GM19035 (cell line): ENCODE measurements at regions not wholly inside any gene's neighbourhood (a gene's known extent, or its start where the extent isn't known, plus 50 kb on each side); places are given as distances from the start of the nearest gene placed in this dataset.
A peak's percentile ranks its signal among the peaks of the same experiment; 100 is the strongest.

Experiments
- ATAC-seq: cut with Tn5 transposase; IDR thresholded peaks from one replicate; pipeline ENCODE4 v1.9.1; 2021; ENCODE audit not compliant: unreplicated experiment

GRCh38 chr15:38671675-38672254 is 107.2 kb upstream of the RASGRP1 start:
- ATAC-seq, result peak; percentile 57

GRCh38 chr15:38672273-38672672 is 107.7 kb upstream of the RASGRP1 start:
- ATAC-seq, result no peak

GRCh38 chr15:38672814-38673670 is 108.4 kb upstream of the RASGRP1 start:
- peak; percentile 38 for ATAC-seq

- ATAC-seq, result no peak
Measured at GRCh38 chr15:38674448-38674847, 109.8 kb upstream of the RASGRP1 start.

GRCh38 chr15:38678281-38678680 is 113.7 kb upstream of the RASGRP1 start:
- ATAC-seq, result no peak

- ATAC-seq, result no peak
Measured at GRCh38 chr15:38680775-38681174, 116.2 kb upstream of the RASGRP1 start.

- no peak for ATAC-seq
Measured at GRCh38 chr15:38682363-38682762, 117.7 kb upstream of the RASGRP1 start.

- ATAC-seq, result no peak
Measured at GRCh38 chr15:38682861-38683260, 118.2 kb upstream of the RASGRP1 start.

GRCh38 chr15:38683382-38684242 is 119.0 kb upstream of the RASGRP1 start:
- ATAC-seq, result peak; percentile 77

GRCh38 chr15:38684440-38685010 is 119.9 kb upstream of the RASGRP1 start:
- ATAC-seq, result no peak

GRCh38 chr15:38685686-38686339 is 121.2 kb upstream of the RASGRP1 start:
- ATAC-seq, result no peak

- ATAC-seq, result no peak
Measured at GRCh38 chr15:38687340-38687739, 122.7 kb upstream of the RASGRP1 start.

GRCh38 chr15:38687775-38688495 is 123.3 kb upstream of the RASGRP1 start:
- no peak for ATAC-seq

GRCh38 chr15:38688761-38689160 is 124.1 kb upstream of the RASGRP1 start:
- no peak for ATAC-seq

GRCh38 chr15:38689522-38689921 is 124.9 kb upstream of the RASGRP1 start:
- ATAC-seq, result no peak

GRCh38 chr15:38690216-38690615 is 125.6 kb upstream of the RASGRP1 start:
- no peak for ATAC-seq

GRCh38 chr15:38690719-38691332 is 126.2 kb upstream of the RASGRP1 start:
- ATAC-seq, result peak; percentile 52

- no peak for ATAC-seq
Measured at GRCh38 chr15:38691377-38691776, 126.8 kb upstream of the RASGRP1 start.

- no peak for ATAC-seq
Measured at GRCh38 chr15:38691965-38692788, 127.6 kb upstream of the RASGRP1 start.
